ENCODE measurements at regions not wholly inside any gene's neighbourhood (a gene's known extent, or its start where the extent isn't known, plus 50 kb on each side); places are given as distances from the start of the nearest gene placed in this dataset.

- TF ChIP-seq CTCF (IDR thresholded peaks at IDR 0.05 in 4 of 5, conservative IDR thresholded peaks at IDR 0.05 in 1 of 5) (no peak), POLR2A (IDR thresholded peaks at IDR 0.05) (no peak)
These were observed 118.3 kb upstream of the ALKAL2 start for GRCh38 chr2:406231-406630.

All from gastrocnemius medialis (tissue), 4 donors.